LNCAP (cell line): ENCODE measurements at regions not wholly inside any gene's neighbourhood (a gene's known extent, or its start where the extent isn't known, plus 50 kb on each side); places are given as distances from the start of the nearest gene placed in this dataset.

ENCODE experiments used
- TF ChIP-seq, protein P1 (sequence below): fragments of 450-650 bp; IDR thresholded peaks from 2 replicates; pipeline ENCODE4 v1.5.1; 2017; ENCODE audit warnings: mild to moderate bottlenecking

- TF ChIP-seq, protein P1, sequence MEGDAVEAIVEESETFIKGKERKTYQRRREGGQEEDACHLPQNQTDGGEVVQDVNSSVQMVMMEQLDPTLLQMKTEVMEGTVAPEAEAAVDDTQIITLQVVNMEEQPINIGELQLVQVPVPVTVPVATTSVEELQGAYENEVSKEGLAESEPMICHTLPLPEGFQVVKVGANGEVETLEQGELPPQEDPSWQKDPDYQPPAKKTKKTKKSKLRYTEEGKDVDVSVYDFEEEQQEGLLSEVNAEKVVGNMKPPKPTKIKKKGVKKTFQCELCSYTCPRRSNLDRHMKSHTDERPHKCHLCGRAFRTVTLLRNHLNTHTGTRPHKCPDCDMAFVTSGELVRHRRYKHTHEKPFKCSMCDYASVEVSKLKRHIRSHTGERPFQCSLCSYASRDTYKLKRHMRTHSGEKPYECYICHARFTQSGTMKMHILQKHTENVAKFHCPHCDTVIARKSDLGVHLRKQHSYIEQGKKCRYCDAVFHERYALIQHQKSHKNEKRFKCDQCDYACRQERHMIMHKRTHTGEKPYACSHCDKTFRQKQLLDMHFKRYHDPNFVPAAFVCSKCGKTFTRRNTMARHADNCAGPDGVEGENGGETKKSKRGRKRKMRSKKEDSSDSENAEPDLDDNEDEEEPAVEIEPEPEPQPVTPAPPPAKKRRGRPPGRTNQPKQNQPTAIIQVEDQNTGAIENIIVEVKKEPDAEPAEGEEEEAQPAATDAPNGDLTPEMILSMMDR: no peak
Observed at GRCh38 chr4:117420948-117421347, 335.6 kb upstream of the TRAM1L1 start.

GRCh38 chr4:117421706-117422105, 336.3 kb upstream of the TRAM1L1 start:
- TF ChIP-seq, protein P1: no peak

DNA sequence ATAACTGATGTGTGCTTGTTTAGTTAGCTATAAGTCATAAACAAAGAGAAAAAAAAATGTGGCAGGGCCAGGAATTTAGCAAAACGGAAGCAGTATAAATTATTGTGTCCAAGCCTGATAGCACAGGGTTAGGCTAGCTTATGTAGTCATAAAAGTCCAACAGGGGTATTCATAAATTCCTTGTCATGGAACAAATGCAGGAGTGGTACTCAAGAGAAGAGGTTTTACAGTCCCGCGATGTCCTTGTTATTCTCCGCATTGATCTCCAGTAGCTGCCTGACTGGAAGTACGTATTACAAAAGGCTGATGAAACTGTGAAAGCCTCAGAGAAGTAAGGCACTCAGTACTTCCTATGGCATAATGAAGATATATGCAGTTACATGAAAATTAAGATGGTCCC, 336.9 kb upstream of the TRAM1L1 start:
- TF ChIP-seq, protein P1: no peak

DNA sequence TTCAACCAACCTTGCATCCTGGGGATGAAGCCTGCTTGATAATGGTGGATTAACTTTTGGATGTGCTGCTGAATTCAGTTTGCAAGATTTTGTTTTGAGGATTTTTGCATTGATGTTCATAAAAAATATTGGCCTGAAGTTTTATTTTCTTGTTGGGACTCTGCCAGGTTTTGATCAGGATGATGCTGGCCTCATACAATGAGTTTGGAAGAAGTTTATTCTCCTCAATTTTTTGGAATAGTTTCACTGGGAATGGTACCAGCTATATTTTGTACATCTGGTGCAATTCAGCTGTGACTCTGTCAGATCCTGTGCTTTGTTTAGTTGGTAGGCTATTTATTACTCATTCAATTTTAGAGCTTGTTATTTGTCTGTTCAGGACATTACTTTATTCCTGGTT, 340.3 kb upstream of the TRAM1L1 start:
- TF ChIP-seq, protein P1: no peak

GRCh38 chr4:117428536-117428935, 343.2 kb upstream of the TRAM1L1 start:
- TF ChIP-seq, protein P1: no peak

- TF ChIP-seq, protein P1: no peak
Observed at GRCh38 chr4:117429061-117429460, 343.7 kb upstream of the TRAM1L1 start.

GRCh38 chr4:117429506-117429905, 344.1 kb upstream of the TRAM1L1 start:
- TF ChIP-seq, protein P1: no peak

- TF ChIP-seq, protein P1: no peak
Observed at GRCh38 chr4:117434424-117434823, 349.0 kb upstream of the TRAM1L1 start.
